Muscle of leg (tissue), 3 donors: ENCODE measurements at regions not wholly inside any gene's neighbourhood (a gene's known extent, or its start where the extent isn't known, plus 50 kb on each side); places are given as distances from the start of the nearest gene placed in this dataset.
"Not testable (repeated sequence)": the region's sequence is repeated elsewhere in the genome, so short reads cannot be mapped to it uniquely, and the experiment has no call there.

Source experiments
- DNase-seq: peaks from one replicate; pipeline ENCODE4 v3.0.0; 2013
- H3K27ac ChIP-seq: one replicate; pipeline ENCODE4 v1.5.1; 2013; ENCODE audit warnings: mild to moderate bottlenecking, low read length, control low read depth
- H3K27me3 ChIP-seq: one replicate; pipeline ENCODE4 v1.6.1; 2013; ENCODE audit warnings: low read length; ENCODE audit not compliant: control insufficient read depth, insufficient read depth
- H3K36me3 ChIP-seq: one replicate; pipeline ENCODE4 v1.6.1; 2013; ENCODE audit warnings: low read length; ENCODE audit not compliant: control insufficient read depth, insufficient read depth
- H3K4me1 ChIP-seq: one replicate; pipeline ENCODE4 v1.6.1; 2013; ENCODE audit warnings: low read length; ENCODE audit not compliant: control insufficient read depth, insufficient read depth
- H3K4me3 ChIP-seq: one replicate; pipeline ENCODE4 v1.5.1; 2013; ENCODE audit warnings: low read length, control low read depth
- H3K9me3 ChIP-seq: replicated peaks from 2 replicates; pipeline ENCODE4 v1.6.1; 2013; ENCODE audit warnings: low read depth, low read length; ENCODE audit not compliant: control insufficient read depth
- WGBS: methylation state at CpG from one replicate; pipeline ENCODE4 v1.1.5; 2013; ENCODE audit warnings: missing lambda C conversion rate; ENCODE audit not compliant: insufficient coverage; 5-methylcytosine and 5-hydroxymethylcytosine counted together

DNA sequence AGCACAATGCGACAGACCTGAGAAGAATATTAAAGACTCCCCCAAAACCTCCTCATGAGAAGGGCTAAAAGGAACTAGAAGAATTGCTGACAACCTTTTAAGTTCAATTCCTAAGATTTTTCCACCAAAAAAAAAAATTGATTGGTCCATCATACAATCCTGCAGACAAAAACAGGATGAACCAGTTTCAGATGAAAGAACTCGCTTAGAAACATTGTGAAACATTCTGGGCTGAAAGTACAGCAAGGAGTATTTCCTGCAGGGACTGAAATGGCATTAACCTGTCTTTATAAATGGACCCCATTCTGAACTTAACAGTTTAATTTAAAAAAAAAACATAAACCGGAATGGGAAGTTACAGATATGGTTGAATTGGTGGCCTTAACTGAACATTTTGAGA, 96.0 kb upstream of the FAM174B start:
- H3K4me3 ChIP-seq: no peak overlapping the region
- H3K4me1 ChIP-seq: peaks cover 2% of the 10 kb centered on the region
- H3K36me3 ChIP-seq: no peaks in the 10 kb centered on the region
- no peak for DNase-seq
- H3K9me3 ChIP-seq: no peaks in the 10 kb centered on the region
- WGBS: no CpG with 5 or more reads among the region's 3 CpGs
- no peaks in the 10 kb centered on the region for H3K27me3 ChIP-seq
- no peak overlapping the region for H3K27ac ChIP-seq

DNA sequence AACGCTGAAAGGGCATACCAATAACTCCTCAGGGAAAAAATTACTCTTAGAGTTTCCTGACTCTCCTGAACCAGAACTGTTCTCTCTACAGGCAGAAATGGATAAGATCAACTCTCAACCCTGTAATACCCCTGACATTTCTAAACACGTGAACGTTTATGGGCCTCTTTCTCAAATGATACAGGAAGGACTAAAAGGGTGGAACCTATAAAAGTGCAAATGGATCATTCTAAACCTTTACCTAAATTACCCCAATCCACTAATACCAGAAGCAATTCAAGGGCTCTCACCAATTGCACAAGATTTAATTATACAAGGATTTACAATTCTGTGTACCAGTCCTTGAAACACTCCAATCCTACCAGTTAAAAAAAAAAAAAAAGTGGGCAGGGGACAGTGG, 98.0 kb upstream of the FAM174B start:
- Histone ChIP-seq H3K27ac (no peak overlapping the region), H3K27me3 (no peaks in the 10 kb centered on the region), H3K9me3 (no peaks in the 10 kb centered on the region), H3K36me3 (no peaks in the 10 kb centered on the region), H3K4me1 (peaks cover 2% of the 10 kb centered on the region), H3K4me3 (no peak overlapping the region)
- no peak for DNase-seq
- no CpG with 5 or more reads among the region's 3 CpGs for WGBS

DNA sequence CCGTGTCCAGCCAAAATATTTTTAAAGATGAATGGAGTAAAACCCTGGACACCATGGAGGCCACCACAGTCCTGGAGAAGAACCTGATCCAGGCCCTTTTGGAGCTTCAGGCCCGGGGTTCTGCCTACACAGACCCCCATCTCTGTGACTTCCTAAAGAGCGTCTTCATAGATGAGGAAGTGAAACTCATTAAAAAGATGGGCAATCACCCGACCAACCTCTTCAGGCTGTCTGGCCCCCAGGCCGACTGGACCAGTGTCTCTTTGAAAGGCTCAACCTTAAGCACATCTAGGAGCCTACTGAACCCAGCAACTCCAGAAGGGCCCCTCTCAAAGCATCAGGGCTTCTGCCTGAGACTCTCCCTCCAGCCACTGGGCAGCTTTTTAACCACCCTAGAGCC, 107.9 kb upstream of the FAM174B start:
- H3K27ac ChIP-seq: no peak overlapping the region
- no peaks in the 10 kb centered on the region for H3K36me3 ChIP-seq
- no peaks in the 10 kb centered on the region for H3K4me1 ChIP-seq
- DNase-seq: no peak
- no peaks in the 10 kb centered on the region for H3K27me3 ChIP-seq
- H3K9me3 ChIP-seq: no peaks in the 10 kb centered on the region
- no peak overlapping the region for H3K4me3 ChIP-seq
- 85% methylated on average over 4 of the region's 5 CpGs for WGBS

DNA sequence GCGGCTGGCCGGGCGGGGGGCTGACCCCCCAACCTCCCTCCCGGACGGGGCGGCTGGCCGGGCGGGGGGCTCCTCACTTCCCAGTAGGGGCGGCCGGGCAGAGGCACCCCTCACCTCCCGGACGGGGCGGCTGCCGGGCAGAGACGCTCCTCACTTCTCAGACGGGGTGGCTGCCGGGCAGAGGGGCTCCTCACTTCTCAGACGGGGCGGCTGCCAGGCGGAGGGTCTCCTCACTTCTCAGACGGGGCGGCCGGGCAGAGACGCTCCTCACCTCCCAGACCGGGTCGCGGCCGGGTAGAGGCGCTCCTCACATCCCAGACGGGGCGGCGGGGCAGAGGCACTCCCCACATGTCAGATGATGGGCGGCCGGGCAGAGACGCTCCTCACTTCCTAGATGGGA, 112.6 kb upstream of the FAM174B start:
- not testable (repeated sequence) for H3K4me3 ChIP-seq, H3K27me3 ChIP-seq, H3K4me1 ChIP-seq, H3K36me3 ChIP-seq, H3K27ac ChIP-seq, DNase-seq, H3K9me3 ChIP-seq
- WGBS: no CpG with 5 or more reads among the region's 35 CpGs

DNA sequence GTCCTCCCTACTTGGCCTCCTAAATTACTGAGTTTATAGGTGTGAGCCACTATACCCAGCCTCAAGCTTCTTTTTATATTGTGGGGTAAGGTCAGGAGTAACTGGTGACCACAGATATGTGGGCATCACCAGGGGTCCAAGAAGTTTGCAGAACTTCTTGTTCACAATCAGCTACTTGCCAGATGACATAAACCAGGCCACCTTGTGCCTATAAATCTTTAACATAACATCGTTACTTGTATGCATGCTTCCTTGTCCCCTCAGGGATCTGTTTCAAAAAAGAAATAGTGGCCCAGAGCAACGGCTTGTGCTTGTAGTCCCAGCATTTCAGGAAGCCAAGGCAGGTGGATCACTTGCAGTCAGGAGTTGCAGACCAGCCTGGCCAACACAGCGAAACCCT, 115.1 kb upstream of the FAM174B start:
- Histone ChIP-seq H3K4me1 (no peaks in the 10 kb centered on the region), H3K27ac (no peak overlapping the region), H3K36me3 (no peaks in the 10 kb centered on the region), H3K9me3 (no peaks in the 10 kb centered on the region), H3K4me3 (no peak overlapping the region), H3K27me3 (no peaks in the 10 kb centered on the region)
- WGBS: 33% methylated on average over 2 of the region's 3 CpGs
- DNase-seq: no peak

DNA sequence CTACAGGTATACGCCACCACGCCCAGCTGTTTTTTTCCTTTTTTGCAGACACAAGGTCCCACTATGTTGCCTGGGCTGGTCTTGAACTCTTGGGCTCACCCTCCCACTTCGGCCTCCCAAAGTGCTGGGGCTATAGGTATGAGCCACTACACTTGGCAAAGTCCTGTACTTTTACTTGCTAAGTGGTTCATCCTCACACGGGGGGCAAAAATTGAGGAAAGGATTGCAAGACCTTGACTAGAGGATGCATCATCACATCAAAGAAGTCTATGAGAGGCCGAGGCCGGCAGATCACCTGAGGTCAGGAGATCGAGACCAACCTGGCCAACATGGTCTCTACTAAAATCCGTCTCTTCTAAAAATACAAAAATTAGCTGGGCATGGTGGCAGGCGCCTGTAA, 116.5 kb upstream of the FAM174B start:
- WGBS: 89% methylated on average over 3 of the region's 9 CpGs
- no peaks in the 10 kb centered on the region for H3K27me3 ChIP-seq
- H3K4me1 ChIP-seq: no peaks in the 10 kb centered on the region
- H3K4me3 ChIP-seq: no peak overlapping the region
- no peak for DNase-seq
- H3K36me3 ChIP-seq: no peaks in the 10 kb centered on the region
- H3K9me3 ChIP-seq: no peaks in the 10 kb centered on the region
- no peak overlapping the region for H3K27ac ChIP-seq

DNA sequence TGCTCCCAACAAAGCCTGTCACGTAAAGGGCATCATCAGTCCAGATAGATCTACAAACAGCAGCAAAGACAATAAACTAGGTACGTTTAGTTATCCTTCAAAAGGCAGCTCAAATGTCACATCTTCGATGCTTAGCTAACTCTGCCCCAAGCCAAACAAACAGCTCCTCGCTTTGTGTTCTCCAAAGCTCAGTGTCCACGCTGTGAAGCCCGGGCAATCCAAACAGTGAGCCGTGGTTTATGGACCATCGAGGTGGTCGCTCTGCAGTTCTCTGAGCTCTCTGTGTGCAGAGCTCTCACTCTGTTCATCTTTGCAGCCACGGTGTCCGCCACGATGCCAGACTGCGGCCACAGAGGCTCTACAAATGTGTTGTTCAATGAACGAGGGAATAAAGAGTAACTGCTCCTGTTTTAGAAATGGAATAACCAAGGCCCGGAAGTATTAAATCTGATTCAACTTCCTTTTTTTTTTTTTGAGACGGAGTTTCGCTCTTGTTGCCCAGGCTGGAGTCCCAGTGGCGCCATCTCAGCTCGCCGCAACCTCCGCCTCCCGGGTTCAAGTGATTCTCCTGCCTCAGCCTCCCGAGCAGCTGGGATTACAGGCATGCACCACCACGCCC, 117.2 kb upstream of the FAM174B start:
- H3K27ac ChIP-seq: no peak overlapping the region
- H3K4me1 ChIP-seq: no peaks in the 10 kb centered on the region
- no peaks in the 10 kb centered on the region for H3K36me3 ChIP-seq
- H3K4me3 ChIP-seq: no peak overlapping the region
- no peaks in the 10 kb centered on the region for H3K27me3 ChIP-seq
- no peak for DNase-seq
- no peaks in the 10 kb centered on the region for H3K9me3 ChIP-seq
- WGBS: 82% methylated on average over 16 of the region's 24 CpGs

DNA sequence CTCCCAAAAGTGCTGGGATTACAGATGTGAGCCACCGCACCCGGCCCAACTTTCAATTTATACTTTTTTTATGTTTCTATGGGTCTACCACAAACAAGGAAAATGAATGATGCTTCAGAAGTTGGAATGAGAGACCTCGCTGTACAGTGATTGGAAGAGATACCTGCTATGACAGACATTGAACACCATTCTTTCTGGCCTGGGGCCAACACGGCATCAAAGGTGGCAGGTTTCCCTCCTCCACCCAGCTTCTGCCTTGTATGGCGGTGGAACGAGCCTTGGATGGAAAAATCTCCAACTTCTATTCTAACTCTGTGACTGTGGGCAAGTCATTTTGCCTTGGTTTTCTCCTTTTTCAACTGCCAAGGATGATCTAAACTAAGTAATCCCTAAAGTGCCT, 117.8 kb upstream of the FAM174B start:
- Histone ChIP-seq H3K36me3 (no peaks in the 10 kb centered on the region), H3K9me3 (no peaks in the 10 kb centered on the region), H3K4me3 (no peak overlapping the region), H3K4me1 (no peaks in the 10 kb centered on the region), H3K27me3 (no peaks in the 10 kb centered on the region), H3K27ac (no peak overlapping the region)
- WGBS: 84% methylated on average over 3 of the region's 6 CpGs
- no peak for DNase-seq

DNA sequence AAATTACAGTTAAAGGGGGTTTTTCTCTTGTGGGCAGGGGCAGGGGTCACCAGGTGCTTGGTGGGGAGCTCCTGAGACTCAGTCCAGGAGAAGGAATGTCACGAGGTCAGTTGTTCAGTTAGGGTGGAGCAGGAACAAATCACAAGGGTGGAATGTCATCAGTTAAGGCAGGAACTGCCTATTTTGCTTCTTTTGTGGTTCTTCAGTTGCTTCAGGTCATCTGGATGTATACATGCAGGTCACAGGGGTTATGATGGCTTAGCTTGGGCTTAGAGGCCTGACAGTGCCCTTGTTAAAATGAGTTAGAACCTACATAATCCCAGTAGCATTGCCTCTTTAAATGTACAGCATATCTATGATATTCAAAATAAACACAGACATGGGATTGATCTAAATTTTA, 120.2 kb upstream of the CHD2 start:
- H3K4me3 ChIP-seq: no peak overlapping the region
- WGBS: 71% methylated on average over 1 of the region's 1 CpG
- no peaks in the 10 kb centered on the region for H3K36me3 ChIP-seq
- H3K4me1 ChIP-seq: no peaks in the 10 kb centered on the region
- DNase-seq: no peak
- H3K27ac ChIP-seq: no peak overlapping the region
- no peaks in the 10 kb centered on the region for H3K27me3 ChIP-seq
- no peaks in the 10 kb centered on the region for H3K9me3 ChIP-seq

DNA sequence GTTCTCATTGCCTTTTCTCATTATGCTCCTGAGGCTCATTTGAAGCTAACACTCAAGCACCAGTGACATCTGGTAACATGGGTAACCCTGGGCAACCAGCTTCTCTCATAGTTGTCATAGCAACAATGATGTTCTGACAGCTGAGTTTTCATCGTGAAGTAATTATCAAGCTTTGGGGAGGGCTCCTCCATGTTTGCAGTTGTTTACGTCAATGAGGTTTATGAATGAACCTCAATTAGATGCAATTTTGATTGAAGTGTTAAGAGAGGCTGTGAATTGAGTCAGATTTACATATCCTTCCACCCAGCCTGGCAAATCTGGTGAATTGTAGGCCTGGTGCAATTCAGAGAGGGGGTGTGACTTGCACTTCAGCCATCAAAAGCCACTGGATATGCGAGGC, 119.3 kb upstream of the CHD2 start:
- no peaks in the 10 kb centered on the region for H3K36me3 ChIP-seq
- no peaks in the 10 kb centered on the region for H3K4me1 ChIP-seq
- no peaks in the 10 kb centered on the region for H3K27me3 ChIP-seq
- no peaks in the 10 kb centered on the region for H3K9me3 ChIP-seq
- no peak for DNase-seq
- H3K27ac ChIP-seq: no peak overlapping the region
- no peak overlapping the region for H3K4me3 ChIP-seq
- WGBS: 78% methylated on average over 1 of the region's 3 CpGs

DNA sequence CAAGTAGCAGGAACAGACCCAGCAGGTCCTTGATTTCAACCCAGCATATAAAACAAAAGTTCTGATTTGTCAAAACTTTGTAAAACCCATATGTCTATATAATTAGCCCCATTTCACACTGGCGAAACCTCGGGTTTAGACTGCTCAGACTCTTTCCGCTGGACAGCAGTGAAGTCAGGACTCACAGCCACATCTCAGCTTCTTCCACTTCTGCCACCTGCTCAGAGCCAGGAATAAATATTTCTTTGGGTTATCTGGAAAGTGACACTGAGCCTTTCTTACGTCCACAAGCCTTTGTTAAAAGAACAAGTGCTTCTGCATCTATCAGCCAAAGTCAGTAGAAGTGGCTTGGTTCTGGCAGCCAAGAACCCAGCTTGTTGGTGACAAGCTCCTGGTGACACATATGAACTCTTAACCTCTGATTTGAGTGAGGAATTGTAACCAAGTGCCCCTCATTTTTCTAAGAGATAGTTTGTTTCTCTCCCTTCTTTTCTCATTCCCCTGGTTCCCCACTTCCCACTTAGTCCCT, 118.1 kb upstream of the CHD2 start:
- Histone ChIP-seq H3K36me3 (no peaks in the 10 kb centered on the region), H3K9me3 (no peaks in the 10 kb centered on the region)
- 78% methylated on average over 3 of the region's 4 CpGs for whole genome bisulfite sequencing

More for the DNA sequence above, 118.1 kb upstream of the CHD2 start:
- no peaks in the 10 kb centered on the region for H3K27me3 ChIP-seq
- no peak overlapping the region for H3K27ac ChIP-seq
- no peak overlapping the region for H3K4me3 ChIP-seq
- no peaks in the 10 kb centered on the region for H3K4me1 ChIP-seq
- no peak for DNase-seq
